AG04450 (cell line): ENCODE measurements at regions not wholly inside any gene's neighbourhood (a gene's known extent, or its start where the extent isn't known, plus 50 kb on each side); places are given as distances from the start of the nearest gene placed in this dataset.

ENCODE experiments used
- CTCF ChIA-PET: fragments of 300-600, 350-600 bp; formaldehyde crosslinking; extraction: SDS; loops from one replicate; lab custom pipeline; 2022; ENCODE audit warnings: antibody characterized with exemption, inconsistent platforms; lab: Charles Lee
- POLR2A ChIA-PET: fragments of 350-600 bp; formaldehyde crosslinking; extraction: SDS; loops from one replicate; lab custom pipeline; 2021; ENCODE audit warnings: antibody characterized with exemption, inconsistent platforms; lab: Yijun Ruan, JAX
- DNase-seq: peaks from one replicate; pipeline ENCODE4 v3.0.0-alpha.2; 2011; ENCODE audit warnings: low read depth, low spot score
- H3K27ac ChIP-seq: one replicate; pipeline ENCODE4 v1.5.1; 2012; ENCODE audit warnings: low read depth, low read length, control low read depth
- H3K27me3 ChIP-seq: one replicate; pipeline ENCODE4 v1.6.0; 2012; ENCODE audit warnings: low read length; ENCODE audit not compliant: control insufficient read depth, insufficient read depth
- H3K4me3 ChIP-seq: 2 replicates; pipeline ENCODE4 v1.5.1; 2011; ENCODE audit warnings: mild to moderate bottlenecking, low read depth, low read length, control low read depth
- H3K9me3 ChIP-seq: 2 replicates; pipeline ENCODE4 v1.5.1; 2012; ENCODE audit warnings: low read length; ENCODE audit not compliant: control insufficient read depth, insufficient read depth
- CTCF ChIP-seq: IDR thresholded peaks from 2 replicates; pipeline ENCODE4 v1.5.1; 2011; ENCODE audit warnings: low read depth, low read length, control low read depth, inconsistent platforms

- DNase-seq: no peak
- Histone ChIP-seq H3K4me3 (no peak overlapping the region), H3K27ac (no peak overlapping the region), H3K9me3 (peaks cover 19% of the 10 kb centered on the region), H3K27me3 (no peaks in the 10 kb centered on the region)
- CTCF ChIA-PET: no interaction called here
- POLR2A ChIA-PET: no interaction called here
- no peak for TF ChIP-seq CTCF
Measured at GRCh38 chr3:104575634-104576033, 791.1 kb upstream of the ALCAM start.

DNA sequence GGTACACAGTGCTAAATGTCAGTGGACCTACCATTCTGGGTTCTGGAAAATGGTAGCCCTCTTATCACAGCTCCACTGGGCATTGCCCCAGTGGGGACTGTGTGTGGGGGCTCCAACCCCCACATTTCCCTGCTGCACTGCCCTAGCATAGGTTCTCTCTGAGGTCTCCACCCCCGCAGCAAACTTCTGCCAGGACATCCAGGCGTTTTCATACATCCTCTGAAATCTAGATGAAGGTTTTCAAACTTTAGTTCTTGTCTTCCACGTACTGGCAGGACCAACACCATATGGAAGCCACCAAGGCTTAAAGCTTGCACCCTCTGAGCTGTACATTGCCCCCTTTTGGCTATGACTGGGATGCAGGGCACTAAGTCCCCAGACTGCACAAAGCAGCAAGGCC, 788.2 kb upstream of the ALCAM start:
- no peaks in the 10 kb centered on the region for H3K27me3 ChIP-seq
- no peak overlapping the region for H3K4me3 ChIP-seq
- ChIA-PET POLR2A (no interaction called here), CTCF (no interaction called here)
- H3K27ac ChIP-seq: no peak overlapping the region
- peaks cover 19% of the 10 kb centered on the region for H3K9me3 ChIP-seq
- no peak for TF ChIP-seq CTCF
- no peak for DNase-seq

GRCh38 chr3:104582092-104582491, 784.6 kb upstream of the ALCAM start:
- H3K27ac ChIP-seq: no peak overlapping the region
- H3K27me3 ChIP-seq: no peaks in the 10 kb centered on the region
- ChIA-PET POLR2A (no interaction called here), CTCF (interaction anchor here (1.3 kb wide), 1 partner anchor 23 kb away, joined by 4 read pairs; no protein-coding TSS in a partner anchor)
- peaks cover 10% of the 10 kb centered on the region for H3K9me3 ChIP-seq
- no peak for DNase-seq
- no peak overlapping the region for H3K4me3 ChIP-seq
- TF ChIP-seq CTCF: no peak

DNA sequence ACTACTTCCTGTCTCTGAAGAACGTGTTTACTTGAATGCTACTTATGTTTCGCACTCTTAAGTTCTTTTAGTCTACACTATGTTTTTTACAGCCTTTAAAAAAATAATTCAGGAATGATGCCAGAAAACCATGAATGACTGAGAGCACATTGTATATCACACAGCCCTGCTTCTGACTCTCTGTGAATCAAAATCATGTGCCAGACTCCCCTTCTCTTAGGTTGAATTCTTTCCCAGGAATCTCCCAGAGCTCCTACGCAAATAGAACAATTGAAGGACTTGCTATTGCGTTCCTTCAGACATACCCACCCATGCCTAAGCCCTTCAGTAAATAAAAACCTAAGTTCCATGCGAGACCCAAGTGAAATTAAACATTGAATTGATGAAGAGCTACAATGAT, 782.0 kb upstream of the ALCAM start:
- H3K27ac ChIP-seq: no peak overlapping the region
- ChIA-PET POLR2A (no interaction called here), CTCF (no interaction called here)
- H3K27me3 ChIP-seq: no peaks in the 10 kb centered on the region
- no peak for TF ChIP-seq CTCF
- no peak overlapping the region for H3K4me3 ChIP-seq
- no peak for DNase-seq
- H3K9me3 ChIP-seq: no peaks in the 10 kb centered on the region

DNA sequence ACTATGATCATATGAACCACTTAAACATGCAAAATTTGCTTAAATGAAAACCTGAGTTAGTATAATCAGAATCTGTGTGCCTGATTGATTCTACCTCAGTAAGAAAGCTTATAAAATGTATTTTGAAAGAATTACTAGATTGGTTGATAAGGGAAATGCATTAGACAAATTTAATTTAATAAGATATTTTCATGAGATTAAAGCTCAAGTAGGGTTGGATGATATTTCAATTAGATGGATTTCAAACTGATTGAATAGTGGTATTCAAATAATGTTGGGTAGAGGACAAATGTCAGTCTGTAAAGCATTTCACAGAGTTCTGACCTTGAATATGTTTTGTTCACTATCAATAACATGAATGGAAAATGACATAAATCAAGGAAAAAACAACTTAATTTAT, 780.4 kb upstream of the ALCAM start:
- H3K27ac ChIP-seq: no peak overlapping the region
- ChIA-PET CTCF (no interaction called here), POLR2A (no interaction called here)
- H3K4me3 ChIP-seq: no peak overlapping the region
- H3K27me3 ChIP-seq: no peaks in the 10 kb centered on the region
- DNase-seq: no peak
- H3K9me3 ChIP-seq: no peaks in the 10 kb centered on the region
- TF ChIP-seq CTCF: no peak
